ENCODE measurements at regions not wholly inside any gene's neighbourhood (a gene's known extent, or its start where the extent isn't known, plus 50 kb on each side); places are given as distances from the start of the nearest gene placed in this dataset.

- TF ChIP-seq POLR2A (IDR thresholded peaks at IDR 0.05) = no peak
- TF ChIP-seq, protein P1, sequence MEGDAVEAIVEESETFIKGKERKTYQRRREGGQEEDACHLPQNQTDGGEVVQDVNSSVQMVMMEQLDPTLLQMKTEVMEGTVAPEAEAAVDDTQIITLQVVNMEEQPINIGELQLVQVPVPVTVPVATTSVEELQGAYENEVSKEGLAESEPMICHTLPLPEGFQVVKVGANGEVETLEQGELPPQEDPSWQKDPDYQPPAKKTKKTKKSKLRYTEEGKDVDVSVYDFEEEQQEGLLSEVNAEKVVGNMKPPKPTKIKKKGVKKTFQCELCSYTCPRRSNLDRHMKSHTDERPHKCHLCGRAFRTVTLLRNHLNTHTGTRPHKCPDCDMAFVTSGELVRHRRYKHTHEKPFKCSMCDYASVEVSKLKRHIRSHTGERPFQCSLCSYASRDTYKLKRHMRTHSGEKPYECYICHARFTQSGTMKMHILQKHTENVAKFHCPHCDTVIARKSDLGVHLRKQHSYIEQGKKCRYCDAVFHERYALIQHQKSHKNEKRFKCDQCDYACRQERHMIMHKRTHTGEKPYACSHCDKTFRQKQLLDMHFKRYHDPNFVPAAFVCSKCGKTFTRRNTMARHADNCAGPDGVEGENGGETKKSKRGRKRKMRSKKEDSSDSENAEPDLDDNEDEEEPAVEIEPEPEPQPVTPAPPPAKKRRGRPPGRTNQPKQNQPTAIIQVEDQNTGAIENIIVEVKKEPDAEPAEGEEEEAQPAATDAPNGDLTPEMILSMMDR (IDR thresholded peaks at IDR 0.05) = no peak
- intact Hi-C loops (cut with DNase I; ENCODE audit: low total_unique reads) = no loop called here
- DNase-seq (ENCODE audit: low spot score in 2 of 2) = no peak
- no peak overlapping the region for H3K4me3 ChIP-seq (ENCODE audit: low read depth, poor library complexity, severe bottlenecking)
These were observed 512.9 kb downstream of the FAT4 start for GRCh38 chr4:125827696-125828052.

DNA sequence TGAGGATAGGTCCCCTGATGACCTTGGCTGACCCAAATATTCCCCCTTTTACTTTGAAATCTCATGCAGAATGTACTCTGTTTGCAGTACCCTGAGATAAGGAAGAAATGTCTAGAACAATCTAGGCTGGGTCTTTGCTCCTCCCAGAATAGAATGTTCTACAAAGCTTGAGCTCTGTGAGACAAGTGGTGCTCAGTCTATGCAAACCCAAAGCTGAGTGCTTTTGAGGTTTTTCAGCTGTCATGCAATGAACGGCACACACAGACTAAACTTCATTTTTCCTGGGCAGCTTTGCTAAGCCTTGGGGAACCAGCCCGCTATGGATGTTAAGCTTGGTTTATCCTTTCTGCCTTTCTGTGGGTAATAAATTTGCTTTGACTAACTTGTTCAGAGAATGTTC, 513.6 kb downstream of the FAT4 start:
- intact Hi-C loops (cut with DNase I; ENCODE audit: low total_unique reads) = no loop called here
- no peak for DNase-seq (ENCODE audit: low spot score in 2 of 2)
- no peak overlapping the region for H3K4me3 ChIP-seq (ENCODE audit: low read depth, poor library complexity, severe bottlenecking)
- 52 to 64% methylated on average over 2 of the region's 2 CpGs for WGBS, 2 donors
- no peak for TF ChIP-seq POLR2A (IDR thresholded peaks at IDR 0.05)
- TF ChIP-seq, protein P1 (IDR thresholded peaks at IDR 0.05) = no peak

DNA sequence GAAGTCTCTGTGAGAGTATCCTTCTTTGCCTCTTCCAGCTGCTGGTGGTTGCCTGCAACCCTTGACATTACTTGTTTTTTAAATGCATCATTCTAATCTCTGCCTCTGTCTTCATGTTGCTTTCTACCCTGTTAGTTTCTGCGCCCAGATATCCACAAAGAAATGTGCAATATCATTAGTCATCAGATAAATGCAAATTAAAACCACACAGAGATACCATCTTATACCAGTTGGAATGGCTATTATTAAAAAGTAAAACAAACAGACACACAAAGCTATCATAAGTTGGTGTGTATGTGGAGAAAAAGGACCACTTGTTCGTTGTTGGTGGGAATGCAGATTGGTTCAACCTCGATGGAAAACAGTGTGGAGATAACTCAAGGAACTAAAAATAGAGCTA, 517.4 kb downstream of the FAT4 start:
- H3K4me3 ChIP-seq (ENCODE audit: low read depth, poor library complexity, severe bottlenecking) = no peak overlapping the region
- no peak for DNase-seq (ENCODE audit: low spot score in 2 of 2)
- TF ChIP-seq POLR2A (IDR thresholded peaks at IDR 0.05) = no peak
- TF ChIP-seq, protein P1 (IDR thresholded peaks at IDR 0.05) = no peak
- intact Hi-C loops (cut with DNase I; ENCODE audit: low total_unique reads) = no loop called here
- 74 to 81% methylated on average over 3 of the region's 3 CpGs for WGBS, 2 donors

GRCh38 chr4:125836597-125837195, 521.9 kb downstream of the FAT4 start:
- 68 to 75% methylated on average over 4 of the region's 4 CpGs for WGBS, 2 donors
- no peak for DNase-seq (ENCODE audit: low spot score in 2 of 2)
- intact Hi-C loops (cut with DNase I; ENCODE audit: low total_unique reads) = no loop called here
- no peak overlapping the region for H3K4me3 ChIP-seq (ENCODE audit: low read depth, poor library complexity, severe bottlenecking)
- TF ChIP-seq POLR2A (IDR thresholded peaks at IDR 0.05) = no peak
- TF ChIP-seq, protein P1 (IDR thresholded peaks at IDR 0.05) = no peak

DNA sequence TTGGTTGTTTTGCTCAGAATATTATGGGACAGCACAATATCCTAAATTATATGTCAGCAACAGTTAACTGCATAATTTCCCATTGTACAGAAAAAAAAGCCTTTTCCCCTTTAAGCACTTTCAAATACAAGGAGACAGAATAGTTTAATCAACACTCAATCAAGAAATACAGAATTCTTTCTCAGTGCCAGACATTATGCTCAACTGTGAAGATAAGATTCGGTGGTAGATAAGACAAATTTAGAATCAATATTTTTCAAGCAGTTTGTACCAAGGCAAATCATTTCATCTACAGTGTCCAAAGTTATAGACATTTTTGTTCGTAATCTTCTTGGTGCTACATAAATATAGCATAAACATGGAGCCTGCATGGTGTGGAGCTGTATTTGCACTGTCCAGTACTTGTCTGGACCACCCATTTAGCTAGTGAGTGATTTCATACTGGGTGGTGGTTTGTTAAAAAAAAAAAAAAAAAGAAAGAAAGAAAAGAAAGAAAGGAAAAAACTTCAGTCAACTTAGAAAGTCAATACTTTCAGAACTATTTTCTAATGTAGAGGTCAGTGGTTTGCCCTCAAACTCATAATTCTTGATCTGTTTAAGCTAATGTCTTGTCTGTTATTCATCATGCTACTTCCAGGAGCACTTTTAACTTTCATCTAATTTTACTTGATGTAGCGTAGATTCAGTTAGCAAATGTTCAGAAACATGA, 522.9 kb downstream of the FAT4 start:
- no peak for TF ChIP-seq POLR2A (IDR thresholded peaks at IDR 0.05)
- TF ChIP-seq, protein P1 (IDR thresholded peaks at IDR 0.05) = no peak
- intact Hi-C loops (cut with DNase I; ENCODE audit: low total_unique reads) = no loop called here
- WGBS, 2 donors = 65 to 69% methylated on average over 3 of the region's 3 CpGs
- DNase-seq (ENCODE audit: low spot score in 2 of 2) = no peak
- H3K4me3 ChIP-seq (ENCODE audit: low read depth, poor library complexity, severe bottlenecking) = no peak overlapping the region

DNA sequence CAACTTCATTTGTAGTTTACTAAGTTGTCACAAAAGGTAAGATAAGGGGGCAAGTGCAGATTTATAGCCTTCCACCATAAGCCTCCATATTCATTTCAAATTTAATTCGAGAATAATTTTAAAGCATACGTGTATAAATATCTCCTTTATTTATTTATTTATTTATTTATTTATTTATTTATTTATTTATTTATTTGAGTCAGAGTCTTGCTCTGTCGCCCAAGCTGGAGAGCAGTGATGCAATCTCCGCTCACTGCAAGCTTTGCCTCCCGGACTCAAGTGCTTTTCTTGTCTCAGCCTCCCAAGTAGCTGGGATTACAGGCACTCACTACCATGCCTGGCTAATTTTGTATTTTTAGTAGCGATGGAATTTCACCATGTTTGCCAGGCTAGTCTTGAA, 523.4 kb downstream of the FAT4 start:
- intact Hi-C loops (cut with DNase I; ENCODE audit: low total_unique reads) = no loop called here
- WGBS, 2 donors = 75 to 89% methylated on average over 6 of the region's 6 CpGs
- no peak for DNase-seq (ENCODE audit: low spot score in 2 of 2)
- TF ChIP-seq, protein P1 (IDR thresholded peaks at IDR 0.05) = no peak
- TF ChIP-seq POLR2A (IDR thresholded peaks at IDR 0.05) = no peak
- no peak overlapping the region for H3K4me3 ChIP-seq (ENCODE audit: low read depth, poor library complexity, severe bottlenecking)

Data from lower leg skin (tissue), 4 donors.